GM12878 (cell line): ENCODE measurements at regions not wholly inside any gene's neighbourhood (a gene's known extent, or its start where the extent isn't known, plus 50 kb on each side); places are given as distances from the start of the nearest gene placed in this dataset.

ENCODE experiments used
- CBFB ChIP-seq: IDR thresholded peaks from 2 replicates; pipeline ENCODE4 v1.6.1; 2016; ENCODE audit warnings: antibody characterized with exemption, low read depth
- FOXK2 ChIP-seq: fragments of 450-650 bp; IDR thresholded peaks from 2 replicates; pipeline ENCODE4 v1.6.1; 2017; ENCODE audit warnings: mild to moderate bottlenecking, moderate library complexity
- REST ChIP-seq: IDR thresholded peaks from 2 replicates; pipeline ENCODE4 v1.6.1; 2012; ENCODE audit warnings: mild to moderate bottlenecking, low read depth, low read length
- TAF1 ChIP-seq: IDR thresholded peaks from 2 replicates; pipeline ENCODE4 v1.6.1; 2011; ENCODE audit warnings: mild to moderate bottlenecking, low read depth, low read length, borderline replicate concordance
- TCF12 ChIP-seq: IDR thresholded peaks from 2 replicates; pipeline ENCODE4 v1.6.1; 2011; ENCODE audit warnings: low read depth, mild to moderate bottlenecking, low read length
- ZNF274 ChIP-seq: IDR thresholded peaks from one replicate; pipeline ENCODE4 v1.8.0; 2011; ENCODE audit not compliant: insufficient read length, insufficient read depth

GRCh38 chr7:52297128-52297527 lies 738.3 kb upstream of the POM121L12 start:
- TF ChIP-seq ZNF274 (no peak), TAF1 (no peak), TCF12 (no peak), CBFB (no peak), REST (no peak), FOXK2 (no peak)
